Vagina (tissue), 2 donors: ENCODE measurements at regions not wholly inside any gene's neighbourhood (a gene's known extent, or its start where the extent isn't known, plus 50 kb on each side); places are given as distances from the start of the nearest gene placed in this dataset.

Source experiments
- DNase-seq, 2 donors: peaks; one replicate each; pipeline ENCODE4 v3.0.0-alpha.2; 2017; ENCODE audit errors: extremely low spot score in 2 of 2
- H3K27ac ChIP-seq: fragments of 200-600 bp; sonication (generic); one replicate; pipeline ENCODE4 v1.5.1; 2019
- H3K27me3 ChIP-seq: fragments of 200-600 bp; sonication (generic); one replicate; pipeline ENCODE4 v1.5.1; 2019
- H3K36me3 ChIP-seq, 2 donors: fragments of 200-600 bp; sonication (generic); one replicate each; pipeline ENCODE4 v1.5.1; 2017 to 2019
- H3K4me1 ChIP-seq: fragments of 200-600 bp; sonication (generic); one replicate; pipeline ENCODE4 v1.5.1; 2019
- H3K4me3 ChIP-seq, 2 donors: fragments of 200-600 bp; sonication (generic); 1 replicate in 1 of 2; 2 replicates in 1 of 2; pipeline ENCODE4 v1.5.1; 2016 to 2019
- H3K9me3 ChIP-seq: fragments of 200-600 bp; sonication (generic); one replicate; pipeline ENCODE4 v1.5.1; 2019
- POLR2A ChIP-seq, 2 donors: fragments of 450-650 bp; IDR thresholded peaks; one replicate each; pipeline ENCODE4 v1.6.1; 2017; ENCODE audit warnings: antibody characterized with exemption in 2 of 2, mild to moderate bottlenecking in 2 of 2, moderate library complexity in 2 of 2
- POLR2AphosphoS5 ChIP-seq, 2 donors: sonication (generic); formaldehyde crosslinking; IDR thresholded peaks; one replicate each; pipeline ENCODE4 v1.9.0; 2017; ENCODE audit warnings: antibody characterized with exemption in 2 of 2, mild to moderate bottlenecking in 2 of 2, low read depth in 1 of 2; ENCODE audit not compliant: insufficient read depth in 1 of 2
- intact Hi-C: fragments of 100-400 bp; cut with DNase I; formaldehyde crosslinking; loops from one replicate; pipeline ENCODE4 v1.15.1; 2023
- TF ChIP-seq, protein P1 (sequence below), 3 experiments: fragments of 450-650 bp in 2 of 3; fragments of 200-600 bp in 1 of 3; sonication (generic) in 1 of 3; IDR thresholded peaks; one replicate each; pipeline ENCODE4 v1.5.1; 2017 to 2019; ENCODE audit warnings: antibody characterized with exemption in 3 of 3, mild to moderate bottlenecking in 2 of 3, moderate library complexity in 2 of 3

- no peaks in the 10 kb centered on the region for H3K36me3 ChIP-seq
- DNase-seq = no peak
- no peaks in the 10 kb centered on the region for H3K4me1 ChIP-seq
- no peak overlapping the region for H3K4me3 ChIP-seq
- no peak overlapping the region for H3K27ac ChIP-seq
- no peaks in the 10 kb centered on the region for H3K27me3 ChIP-seq
- intact Hi-C loops = no loop called here
- TF ChIP-seq, protein P1, sequence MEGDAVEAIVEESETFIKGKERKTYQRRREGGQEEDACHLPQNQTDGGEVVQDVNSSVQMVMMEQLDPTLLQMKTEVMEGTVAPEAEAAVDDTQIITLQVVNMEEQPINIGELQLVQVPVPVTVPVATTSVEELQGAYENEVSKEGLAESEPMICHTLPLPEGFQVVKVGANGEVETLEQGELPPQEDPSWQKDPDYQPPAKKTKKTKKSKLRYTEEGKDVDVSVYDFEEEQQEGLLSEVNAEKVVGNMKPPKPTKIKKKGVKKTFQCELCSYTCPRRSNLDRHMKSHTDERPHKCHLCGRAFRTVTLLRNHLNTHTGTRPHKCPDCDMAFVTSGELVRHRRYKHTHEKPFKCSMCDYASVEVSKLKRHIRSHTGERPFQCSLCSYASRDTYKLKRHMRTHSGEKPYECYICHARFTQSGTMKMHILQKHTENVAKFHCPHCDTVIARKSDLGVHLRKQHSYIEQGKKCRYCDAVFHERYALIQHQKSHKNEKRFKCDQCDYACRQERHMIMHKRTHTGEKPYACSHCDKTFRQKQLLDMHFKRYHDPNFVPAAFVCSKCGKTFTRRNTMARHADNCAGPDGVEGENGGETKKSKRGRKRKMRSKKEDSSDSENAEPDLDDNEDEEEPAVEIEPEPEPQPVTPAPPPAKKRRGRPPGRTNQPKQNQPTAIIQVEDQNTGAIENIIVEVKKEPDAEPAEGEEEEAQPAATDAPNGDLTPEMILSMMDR (IDR thresholded peaks at IDR 0.05) = no peak
- TF ChIP-seq POLR2AphosphoS5 (IDR thresholded peaks at IDR 0.05; ENCODE audit: insufficient read depth in 1 of 2, low read depth in 1 of 2) (no peak), POLR2A (IDR thresholded peaks at IDR 0.05) (no peak)
- H3K9me3 ChIP-seq = no peaks in the 10 kb centered on the region
Measured at GRCh38 chr22:44426981-44427380, 71.1 kb downstream of the RTL6 start.

GRCh38 chr22:44425694-44426045 is 72.4 kb downstream of the RTL6 start:
- TF ChIP-seq POLR2AphosphoS5 (IDR thresholded peaks at IDR 0.05; ENCODE audit: insufficient read depth in 1 of 2, low read depth in 1 of 2) = no peak
- no peaks in the 10 kb centered on the region for H3K4me1 ChIP-seq
- H3K9me3 ChIP-seq = no peaks in the 10 kb centered on the region
- no peak overlapping the region for H3K27ac ChIP-seq
- H3K27me3 ChIP-seq = no peaks in the 10 kb centered on the region
- H3K36me3 ChIP-seq = no peaks in the 10 kb centered on the region
- H3K4me3 ChIP-seq = no peak overlapping the region
- no peak for DNase-seq
- intact Hi-C loops = no loop called here

- DNase-seq = no peak
- H3K4me1 ChIP-seq = no peaks in the 10 kb centered on the region
- TF ChIP-seq POLR2AphosphoS5 (IDR thresholded peaks at IDR 0.05; ENCODE audit: insufficient read depth in 1 of 2, low read depth in 1 of 2) = no peak
- TF ChIP-seq POLR2A (IDR thresholded peaks at IDR 0.05) = no peak
- TF ChIP-seq, protein P1 (IDR thresholded peaks at IDR 0.05) = no peak
- intact Hi-C loops = no loop called here
- H3K9me3 ChIP-seq = no peaks in the 10 kb centered on the region
- no peak overlapping the region for H3K4me3 ChIP-seq
- no peaks in the 10 kb centered on the region for H3K36me3 ChIP-seq
- no peak overlapping the region for H3K27ac ChIP-seq
- H3K27me3 ChIP-seq = no peaks in the 10 kb centered on the region
Measured at GRCh38 chr22:44424867-44425693, 73.0 kb downstream of the RTL6 start.

GRCh38 chr22:44424359-44424682 is 73.7 kb downstream of the RTL6 start:
- Histone ChIP-seq H3K27ac (no peak overlapping the region), H3K27me3 (no peaks in the 10 kb centered on the region), H3K4me3 (no peak overlapping the region), H3K36me3 (no peaks in the 10 kb centered on the region), H3K9me3 (no peaks in the 10 kb centered on the region), H3K4me1 (no peaks in the 10 kb centered on the region)
- intact Hi-C loops = no loop called here
- no peak for DNase-seq
- no peak for TF ChIP-seq POLR2A (IDR thresholded peaks at IDR 0.05)

GRCh38 chr22:44423556-44424358 is 74.3 kb downstream of the RTL6 start:
- no peak overlapping the region for H3K27ac ChIP-seq

More at GRCh38 chr22:44423556-44424358, 74.3 kb downstream of the RTL6 start:
- no peaks in the 10 kb centered on the region for H3K9me3 ChIP-seq
- H3K4me3 ChIP-seq = no peak overlapping the region
- H3K36me3 ChIP-seq = no peaks in the 10 kb centered on the region
- TF ChIP-seq, protein P1 (IDR thresholded peaks at IDR 0.05) = no peak
- no peak for TF ChIP-seq POLR2AphosphoS5 (IDR thresholded peaks at IDR 0.05; ENCODE audit: insufficient read depth in 1 of 2, low read depth in 1 of 2)
- TF ChIP-seq POLR2A (IDR thresholded peaks at IDR 0.05) = no peak
- no peaks in the 10 kb centered on the region for H3K27me3 ChIP-seq
- DNase-seq = no peak
- H3K4me1 ChIP-seq = no peaks in the 10 kb centered on the region
- intact Hi-C loops = no loop called here
